NCI-H146 treated with DMSO at 0.1 percent for 48 hours (cell line): ENCODE measurements at regions not wholly inside any gene's neighbourhood (a gene's known extent, or its start where the extent isn't known, plus 50 kb on each side); places are given as distances from the start of the nearest gene placed in this dataset.
"Not testable (repeated sequence)": the region's sequence is repeated elsewhere in the genome, so short reads cannot be mapped to it uniquely, and the experiment has no call there.

Experiments used
- DNase-seq: peaks from one replicate; lab custom pipeline; 2025; ENCODE audit not compliant: unreplicated experiment; lab: John Stamatoyannopoulos, UW

DNA sequence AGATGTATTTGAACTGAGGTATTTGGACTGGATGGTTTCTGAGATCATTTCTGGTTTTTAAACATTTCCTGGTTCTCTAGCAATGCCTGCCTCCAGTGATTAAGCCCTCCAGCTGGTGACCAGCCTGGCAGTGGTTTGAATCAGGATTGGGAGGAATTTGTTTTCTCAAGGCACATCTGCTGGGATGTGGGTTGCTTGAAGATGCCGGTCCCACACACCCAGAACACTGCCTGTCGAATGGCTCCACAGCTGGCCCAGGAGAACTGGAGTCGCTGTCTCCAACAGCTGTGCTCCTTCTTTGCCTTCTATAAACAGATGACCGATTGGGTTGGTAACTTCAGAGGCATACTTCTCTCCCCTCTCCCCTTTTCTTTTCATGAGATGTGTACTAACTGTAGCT is 258.0 kb upstream of the DDHD1 start:
- no peak for DNase-seq

GRCh38 chr14:53409969-53410368 is 256.8 kb upstream of the DDHD1 start:
- DNase-seq, result no peak

GRCh38 chr14:53409289-53409688 is 256.2 kb upstream of the DDHD1 start:
- DNase-seq, result no peak

GRCh38 chr14:53408175-53408879 is 255.2 kb upstream of the DDHD1 start:
- DNase-seq, result no peak

- no peak for DNase-seq
Observed at GRCh38 chr14:53406519-53406918, 253.4 kb upstream of the DDHD1 start.

DNA sequence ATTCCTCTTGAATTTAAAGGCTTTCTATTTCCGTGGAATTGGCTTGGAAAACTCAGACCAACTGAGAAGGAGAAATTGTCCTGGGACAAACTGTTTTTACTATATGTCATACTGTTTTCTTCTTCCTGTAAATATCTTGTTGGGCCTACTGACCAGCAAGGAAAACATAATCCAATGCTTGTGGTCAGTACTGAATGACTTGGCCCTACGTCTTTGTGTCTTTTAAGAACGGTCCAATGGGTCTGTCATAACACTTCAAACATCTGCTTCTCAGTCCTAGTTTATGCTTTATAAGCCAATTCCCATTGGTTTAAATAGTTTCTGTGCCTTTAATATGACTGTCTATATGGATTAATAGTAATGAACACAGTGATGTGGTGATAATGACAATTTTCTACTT is 248.5 kb upstream of the DDHD1 start:
- no peak for DNase-seq

DNA sequence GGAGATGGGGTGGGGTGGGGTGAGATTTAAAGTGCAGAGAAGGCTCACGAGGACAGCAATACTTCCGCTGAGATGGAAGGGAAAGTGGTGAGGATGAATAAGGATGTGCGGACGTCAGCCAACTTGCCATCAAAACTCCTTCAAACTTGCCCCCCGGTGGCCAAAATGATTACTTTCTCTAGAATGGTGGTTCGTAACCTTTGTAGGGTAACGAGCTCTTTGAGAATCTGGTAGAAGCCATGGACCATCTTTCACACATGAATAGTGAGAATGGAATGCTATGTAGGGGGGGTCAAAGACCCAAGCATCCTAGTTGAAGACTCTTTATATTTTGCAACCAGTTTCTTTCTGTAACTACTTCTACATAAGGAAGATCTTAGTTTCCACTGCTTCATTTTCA is 245.9 kb upstream of the DDHD1 start:
- no peak for DNase-seq

DNA sequence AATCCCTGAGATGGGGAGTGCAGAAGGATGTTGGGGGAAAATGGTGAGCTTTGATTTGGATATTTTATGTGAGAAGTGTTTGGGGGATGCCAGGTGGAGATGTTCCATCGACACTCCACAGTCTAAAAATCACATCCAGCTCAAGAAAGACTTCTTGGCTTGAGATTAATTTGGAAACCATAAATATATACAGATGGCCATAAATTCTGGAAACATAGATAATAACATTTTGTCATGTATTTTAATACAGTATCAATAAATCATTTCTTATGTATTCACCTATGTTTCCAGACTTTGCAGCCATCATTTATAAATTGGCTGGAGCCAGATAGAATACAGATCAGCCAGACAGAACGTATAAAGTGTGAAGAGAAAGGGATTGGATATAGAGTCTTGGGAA is 245.5 kb upstream of the DDHD1 start:
- no peak for DNase-seq

GRCh38 chr14:53395267-53395666 is 242.1 kb upstream of the DDHD1 start:
- DNase-seq, result not testable (repeated sequence)

GRCh38 chr14:53391631-53392285 is 238.6 kb upstream of the DDHD1 start:
- no peak for DNase-seq

- no peak for DNase-seq
Observed at GRCh38 chr14:53391156-53391555, 238.0 kb upstream of the DDHD1 start.

DNA sequence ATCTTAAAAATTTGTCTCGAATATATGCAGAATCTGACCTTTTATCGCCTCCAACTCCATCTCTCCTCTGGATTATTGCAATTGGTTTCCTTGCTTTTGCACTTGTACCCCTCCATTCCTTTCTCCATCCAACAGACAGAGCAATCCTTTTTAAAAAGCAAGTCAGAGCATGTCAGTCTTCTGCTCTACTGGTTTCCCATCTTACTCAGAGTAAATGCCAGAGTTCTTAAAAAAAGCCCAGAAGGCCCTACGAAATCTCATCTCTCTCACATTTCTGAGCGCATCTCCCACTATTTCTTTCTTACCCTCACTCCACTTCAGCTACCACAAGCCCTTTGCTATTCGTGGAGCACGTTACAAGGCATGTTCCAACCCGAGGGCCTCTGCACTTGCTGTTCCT is 236.9 kb upstream of the DDHD1 start:
- no peak for DNase-seq

GRCh38 chr14:53389202-53389601 is 236.1 kb upstream of the DDHD1 start:
- DNase-seq, result no peak

GRCh38 chr14:53386362-53386761 is 233.2 kb upstream of the DDHD1 start:
- DNase-seq, result no peak

- DNase-seq, result no peak
Observed at GRCh38 chr14:53384536-53384935, 231.4 kb upstream of the DDHD1 start.

GRCh38 chr14:53384073-53384472 is 230.9 kb upstream of the DDHD1 start:
- DNase-seq, result no peak

DNA sequence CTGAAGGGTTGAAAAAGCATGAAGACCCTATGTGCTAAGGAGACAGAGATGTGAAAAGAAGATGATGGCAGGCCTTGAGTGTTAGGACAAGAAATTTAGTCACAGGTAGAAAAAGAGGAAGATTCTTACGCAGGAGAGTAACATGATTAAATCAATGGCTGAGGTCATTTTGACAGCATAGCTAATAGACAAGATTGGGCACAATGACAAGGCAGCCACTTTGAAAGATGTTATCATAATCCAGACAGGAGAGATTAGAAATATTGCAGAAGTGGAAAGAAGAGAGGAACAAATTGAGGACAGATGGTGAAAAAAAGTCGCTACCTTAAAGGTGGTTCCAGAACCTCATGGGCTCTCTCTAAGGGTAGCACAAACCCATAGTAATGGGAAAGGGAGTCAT is 228.8 kb upstream of the DDHD1 start:
- no peak for DNase-seq

- DNase-seq, result no peak
Observed at GRCh38 chr14:53380867-53381225, 227.7 kb upstream of the DDHD1 start.

DNA sequence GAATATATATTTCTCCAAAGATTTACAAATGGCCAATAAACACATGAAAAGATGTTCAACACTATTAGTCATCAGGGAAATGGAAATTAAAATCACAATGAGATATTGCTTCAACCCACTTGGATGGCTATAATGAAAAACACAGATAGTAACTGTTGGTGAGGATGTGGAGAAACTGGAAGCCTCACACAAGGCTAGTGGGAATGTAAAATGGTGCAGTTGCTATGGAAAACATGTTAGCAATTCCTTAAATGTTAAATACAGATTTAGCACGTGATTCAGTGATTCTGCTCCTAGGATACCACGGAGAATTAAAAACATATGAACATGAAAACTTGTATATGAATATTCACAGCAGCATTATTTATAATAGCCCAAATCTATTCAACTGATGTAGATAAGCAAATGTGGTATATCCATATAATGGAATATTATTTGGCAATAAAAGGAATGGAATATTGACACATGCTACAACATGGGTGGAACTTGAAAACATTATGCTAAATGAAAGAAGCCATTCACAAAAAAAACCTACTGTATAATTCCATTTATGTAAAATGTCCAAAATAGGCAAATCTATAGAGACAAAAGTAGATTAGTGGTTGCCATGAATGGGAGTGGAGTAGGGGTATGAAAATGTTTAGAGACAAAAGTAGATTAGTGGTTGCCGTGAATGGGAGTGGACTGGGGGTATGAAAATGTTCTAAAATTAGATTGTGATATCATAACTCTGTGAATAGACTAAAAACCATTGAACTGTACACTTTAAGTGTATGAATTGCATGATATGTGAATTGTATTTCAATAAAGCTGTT is 227.1 kb upstream of the DDHD1 start:
- no peak for DNase-seq

DNA sequence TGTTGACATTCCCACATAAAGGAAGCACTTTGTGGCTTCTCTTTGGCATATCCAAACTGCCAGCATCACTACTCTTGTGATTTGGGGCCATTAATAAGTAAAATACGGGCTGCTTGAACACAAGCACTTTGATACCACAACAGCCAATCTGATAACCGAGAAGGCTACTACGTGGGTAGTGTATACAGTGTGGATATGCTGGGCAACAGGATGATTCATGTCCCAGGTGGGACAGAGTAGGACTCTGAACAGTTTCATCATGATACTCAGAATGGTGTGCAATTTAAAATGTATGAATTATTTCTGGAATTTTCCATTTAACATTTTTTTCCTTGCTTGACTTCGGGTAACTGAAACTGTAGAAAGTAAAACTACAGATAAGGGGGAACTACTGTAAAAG is 225.0 kb upstream of the DDHD1 start:
- DNase-seq, result no peak

DNA sequence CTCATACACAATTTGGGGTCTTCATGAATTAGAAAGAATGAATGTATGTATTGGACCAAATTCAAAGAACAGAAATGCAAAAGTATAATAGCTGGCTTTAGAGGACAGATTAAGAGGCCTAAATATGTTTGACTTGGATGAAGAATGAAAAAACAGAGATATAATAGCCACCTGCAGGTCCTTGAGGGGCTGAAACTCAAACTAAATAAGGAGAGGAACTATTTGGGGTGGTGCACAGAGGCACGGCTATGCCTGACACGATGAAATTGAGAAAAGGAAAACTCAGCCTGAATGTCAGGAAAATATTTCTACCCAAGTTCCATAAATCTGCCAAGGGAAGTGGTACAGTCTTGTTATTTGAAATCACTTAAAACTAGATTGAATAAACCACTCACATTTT is 222.9 kb upstream of the DDHD1 start:
- no peak for DNase-seq

DNA sequence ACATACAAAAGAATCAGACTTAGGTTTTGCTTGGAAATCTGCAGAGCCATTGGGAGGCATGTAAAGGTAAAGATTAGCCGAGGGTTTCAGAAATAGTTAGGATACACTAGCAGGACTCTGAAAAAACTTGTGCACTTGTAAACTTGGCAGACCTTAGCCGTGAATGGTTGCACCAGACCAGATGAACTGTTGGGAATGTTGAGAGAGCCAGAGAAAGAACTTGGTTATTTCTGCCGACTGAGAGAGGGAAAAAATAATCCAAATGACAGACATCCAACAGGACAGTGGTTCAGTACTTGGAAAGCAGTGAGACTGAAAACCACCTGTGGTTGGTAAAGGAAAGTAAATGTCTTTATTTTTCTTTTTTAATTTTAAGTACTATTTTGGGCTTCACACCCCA is 222.5 kb upstream of the DDHD1 start:
- DNase-seq, result no peak
